HL-60 (cell line): ENCODE measurements at regions not wholly inside any gene's neighbourhood (a gene's known extent, or its start where the extent isn't known, plus 50 kb on each side); places are given as distances from the start of the nearest gene placed in this dataset.

Source experiments
- DNase-seq, 2 experiments: peaks; one replicate each; pipeline ENCODE4 v3.0.0-alpha.2; 2010 to 2020; ENCODE audit warnings: low read depth in 1 of 2, low spot score in 1 of 2
- H3K27ac ChIP-seq: fragments of 250-450 bp; sonication (Bioruptor Pico); replicated peaks from 2 replicates; pipeline ENCODE4 v1.5.1; 2020; ENCODE audit warnings: mild to moderate bottlenecking, moderate library complexity
- H3K27me3 ChIP-seq: fragments of 250-450 bp; sonication (Bioruptor Pico); 2 replicates; pipeline ENCODE4 v1.5.1; 2021; ENCODE audit warnings: mild to moderate bottlenecking, moderate library complexity; ENCODE audit not compliant: insufficient read depth, poor library complexity, severe bottlenecking
- H3K4me3 ChIP-seq: replicated peaks from 2 replicates; pipeline ENCODE4 v1.5.1; 2011; ENCODE audit warnings: mild to moderate bottlenecking, control low read depth, low read length; ENCODE audit not compliant: insufficient read depth
- CTCF ChIP-seq: IDR thresholded peaks from one replicate; pipeline ENCODE4 v1.5.1; 2011; ENCODE audit warnings: low read length, control low read depth, inconsistent platforms; ENCODE audit not compliant: insufficient read depth
- GABPA ChIP-seq: IDR thresholded peaks from 2 replicates; pipeline ENCODE4 v1.6.1; 2012; ENCODE audit warnings: low read depth
- POLR2AphosphoS5 ChIP-seq: IDR thresholded peaks from 2 replicates; pipeline ENCODE4 v1.6.1; 2012; ENCODE audit warnings: low read depth
- REST ChIP-seq: IDR thresholded peaks from 2 replicates; pipeline ENCODE4 v1.6.1; 2012; ENCODE audit warnings: low read depth; ENCODE audit not compliant: insufficient replicate concordance
- SPI1 ChIP-seq: IDR thresholded peaks from 2 replicates; pipeline ENCODE4 v1.6.1; 2012; ENCODE audit warnings: low read depth, mild to moderate bottlenecking, borderline replicate concordance

GRCh38 chr7:106421181-106421762 lies 136.5 kb upstream of the NAMPT start:
- DNase-seq, result peak; percentile 45 to 95
- H3K4me3 ChIP-seq, result no peak overlapping the region
- no peaks in the 10 kb centered on the region for H3K27me3 ChIP-seq
- no peak for TF ChIP-seq REST
- peak; percentile 67; the same call in 1 of the 2 replicates for TF ChIP-seq SPI1
- TF ChIP-seq POLR2AphosphoS5, result peak; percentile 54; the same call in 1 of the 2 replicates
- no peak for TF ChIP-seq CTCF
- TF ChIP-seq GABPA, result no peak
- peak overlapping the region; percentile 80 for H3K27ac ChIP-seq

GRCh38 chr7:106420736-106421135 lies 136.0 kb upstream of the NAMPT start:
- no peaks in the 10 kb centered on the region for H3K27me3 ChIP-seq
- TF ChIP-seq REST (no peak), SPI1 (peak; percentile 82)
- DNase-seq, result peak in 1 of 2 experiments; percentile 56
- no peak overlapping the region for H3K4me3 ChIP-seq
- H3K27ac ChIP-seq, result peak overlapping the region; percentile 80

- TF ChIP-seq SPI1, result no peak
- TF ChIP-seq POLR2AphosphoS5, result no peak
- no peak for TF ChIP-seq REST
- TF ChIP-seq CTCF, result no peak
- no peak for TF ChIP-seq GABPA
- no peak for DNase-seq
- H3K27me3 ChIP-seq, result no peaks in the 10 kb centered on the region
- no peak overlapping the region for H3K4me3 ChIP-seq
- peak overlapping the region; percentile 80 for H3K27ac ChIP-seq
Observed at GRCh38 chr7:106420210-106420609, 135.4 kb upstream of the NAMPT start.
